Hematopoietic multipotent progenitor cell treated with erythropoietin and hydrocortisone succinate and interleukin-3 and kit ligand, for 8 days (in vitro differentiated cells): ENCODE measurements at regions not wholly inside any gene's neighbourhood (a gene's known extent, or its start where the extent isn't known, plus 50 kb on each side); places are given as distances from the start of the nearest gene placed in this dataset.

ENCODE experiments used
- DNase-seq: peaks from one replicate; pipeline ENCODE4 v3.0.0-alpha.2; 2015

GRCh38 chr6:90669420-90669819 is 82.5 kb upstream of the MAP3K7 start:
- no peak for DNase-seq

- no peak for DNase-seq
Measured at GRCh38 chr6:90668141-90668540, 81.3 kb upstream of the MAP3K7 start.

- no peak for DNase-seq
Measured at GRCh38 chr6:90663873-90664272, 77.0 kb upstream of the MAP3K7 start.

- no peak for DNase-seq
Measured at GRCh38 chr6:90663106-90663505, 76.2 kb upstream of the MAP3K7 start.

GRCh38 chr6:90660931-90661330 is 74.1 kb upstream of the MAP3K7 start:
- DNase-seq = no peak

GRCh38 chr6:90658497-90658896 is 71.6 kb upstream of the MAP3K7 start:
- no peak for DNase-seq

- no peak for DNase-seq
Measured at GRCh38 chr6:90656325-90656724, 69.5 kb upstream of the MAP3K7 start.

- no peak for DNase-seq
Measured at GRCh38 chr6:90654806-90655205, 67.9 kb upstream of the MAP3K7 start.

- no peak for DNase-seq
Measured at GRCh38 chr6:90654166-90654565, 67.3 kb upstream of the MAP3K7 start.

GRCh38 chr6:90653750-90654149 is 66.9 kb upstream of the MAP3K7 start:
- no peak for DNase-seq

GRCh38 chr6:90650041-90650940 is 63.4 kb upstream of the MAP3K7 start:
- DNase-seq = no peak

GRCh38 chr6:90648873-90649272 is 62.0 kb upstream of the MAP3K7 start:
- no peak for DNase-seq

- DNase-seq = no peak
Measured at GRCh38 chr6:90646940-90647339, 60.1 kb upstream of the MAP3K7 start.

GRCh38 chr6:90645634-90646033 is 58.8 kb upstream of the MAP3K7 start:
- DNase-seq = no peak

- no peak for DNase-seq
Measured at GRCh38 chr6:90644492-90644891, 57.6 kb upstream of the MAP3K7 start.

- no peak for DNase-seq
Measured at GRCh38 chr6:90643381-90643780, 56.5 kb upstream of the MAP3K7 start.

- no peak for DNase-seq
Measured at GRCh38 chr6:90637320-90637719, 50.4 kb upstream of the MAP3K7 start.
